Psoas muscle (tissue), 7 donors: ENCODE measurements at regions not wholly inside any gene's neighbourhood (a gene's known extent, or its start where the extent isn't known, plus 50 kb on each side); places are given as distances from the start of the nearest gene placed in this dataset.

Experiments
- ATAC-seq, 4 donors: fragments of 200-7000 bp; cut with Tn5 transposase; one replicate each; pipeline ENCODE4 v1.9.1; 2020; ENCODE audit warnings: moderate library complexity in 3 of 4, mild to moderate bottlenecking in 2 of 4
- DNase-seq, 2 donors: peaks; one replicate each; pipeline ENCODE4 v3.0.0-alpha.2; 2020
- H3K27ac ChIP-seq: fragments of 200-600 bp; one replicate; pipeline ENCODE4 v1.8.0; 2022
- H3K27me3 ChIP-seq, 3 donors: fragments of 200-600 bp in 1 of 3; one replicate each; pipeline versions ENCODE4 v1.6.1 to v1.8.0; 2013 to 2022; ENCODE audit warnings: low read length in 2 of 3, mild to moderate bottlenecking in 2 of 3, moderate library complexity in 1 of 3; ENCODE audit not compliant: insufficient read depth in 3 of 3
- H3K36me3 ChIP-seq, 2 donors: fragments of 200-600 bp in 1 of 2; one replicate each; pipeline versions ENCODE4 v1.6.1 to v1.8.0; 2013 to 2022; ENCODE audit warnings: low read depth in 1 of 2, mild to moderate bottlenecking in 1 of 2, moderate library complexity in 1 of 2; ENCODE audit not compliant: insufficient read depth in 1 of 2
- H3K4me1 ChIP-seq: fragments of 200-600 bp; one replicate; pipeline ENCODE4 v1.8.0; 2022
- H3K4me3 ChIP-seq: fragments of 200-600 bp; one replicate; pipeline ENCODE4 v1.8.0; 2022; ENCODE audit warnings: mild to moderate bottlenecking
- H3K9me3 ChIP-seq: fragments of 200-600 bp; one replicate; pipeline ENCODE4 v1.8.0; 2022
- CTCF ChIP-seq: fragments of 200-600 bp; IDR thresholded peaks from one replicate; pipeline ENCODE4 v1.8.0; 2022; ENCODE audit warnings: antibody characterized with exemption
- WGBS, 3 donors: extraction: QIAGEN DNeasy Blood & Tissue Kit; methylation state at CpG; one replicate each; pipeline versions ENCODE4 v1.1.6 to v1.1.7; 2013; 5-methylcytosine and 5-hydroxymethylcytosine counted together
- intact Hi-C, 2 donors: fragments of 100-400 bp; cut with DNase I; formaldehyde crosslinking; loops; one replicate each; pipeline versions ENCODE4 v1.11.0 to v1.14.2; 2022
- donor health status: healthy with polysubstance abuse.
- donor health status: DM: no; HTN: no; CAD: no; lungs with moderate emphysema.
- donor health status: Bipolar disorder and iron deficiency.
- donor health status: healthy.
- donor health status: DM: yes; HTN: yes; CAD: no.
- donor health status: DM: no; HTN: no; CAD: no.
- donor health status: DM: yes; HTN: yes; CAD: no.

DNA sequence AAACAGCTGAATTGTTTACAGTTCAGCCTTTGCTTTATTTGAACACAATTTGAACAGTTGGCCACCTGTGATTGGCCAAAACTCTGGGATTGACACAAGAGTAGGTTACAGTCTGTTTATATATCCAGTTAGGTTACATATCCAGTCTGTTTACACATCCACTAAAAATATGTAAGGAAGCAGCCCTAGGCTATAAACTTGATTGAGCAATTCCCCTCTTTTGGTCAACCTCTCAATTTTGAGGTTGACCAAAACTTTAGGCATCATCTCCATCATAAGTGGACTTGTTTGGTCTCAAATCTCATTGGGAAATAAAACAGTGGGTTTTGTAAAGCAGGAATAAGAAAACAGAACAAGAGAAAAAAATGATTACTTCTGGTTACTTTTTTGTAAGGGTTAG is 190.8 kb downstream of the SPATA18 start:
- intact Hi-C loops = no loop called here
- ATAC-seq = no peak

GRCh38 chr4:52243367-52243766 is 192.3 kb downstream of the SPATA18 start:
- WGBS, 3 donors = 73 to 90% (median 77%) methylated on average over 5 of the region's 5 CpGs
- no peak for DNase-seq
- Histone ChIP-seq H3K9me3 (no peaks in the 10 kb centered on the region), H3K4me3 (no peak overlapping the region), H3K27me3 (no peaks in the 10 kb centered on the region), H3K36me3 (no peaks in the 10 kb centered on the region), H3K4me1 (no peaks in the 10 kb centered on the region), H3K27ac (no peak overlapping the region)
- TF ChIP-seq CTCF = no peak
- intact Hi-C loops = no loop called here
- no peak for ATAC-seq

More for the DNA sequence above, 190.8 kb downstream of the SPATA18 start:
- TF ChIP-seq CTCF = no peak
- no peaks in the 10 kb centered on the region for H3K36me3 ChIP-seq
- H3K9me3 ChIP-seq = no peaks in the 10 kb centered on the region
- no peaks in the 10 kb centered on the region for H3K27me3 ChIP-seq
- no peak overlapping the region for H3K27ac ChIP-seq
- H3K4me3 ChIP-seq = no peak overlapping the region
- H3K4me1 ChIP-seq = no peaks in the 10 kb centered on the region
- no peak for DNase-seq

DNA sequence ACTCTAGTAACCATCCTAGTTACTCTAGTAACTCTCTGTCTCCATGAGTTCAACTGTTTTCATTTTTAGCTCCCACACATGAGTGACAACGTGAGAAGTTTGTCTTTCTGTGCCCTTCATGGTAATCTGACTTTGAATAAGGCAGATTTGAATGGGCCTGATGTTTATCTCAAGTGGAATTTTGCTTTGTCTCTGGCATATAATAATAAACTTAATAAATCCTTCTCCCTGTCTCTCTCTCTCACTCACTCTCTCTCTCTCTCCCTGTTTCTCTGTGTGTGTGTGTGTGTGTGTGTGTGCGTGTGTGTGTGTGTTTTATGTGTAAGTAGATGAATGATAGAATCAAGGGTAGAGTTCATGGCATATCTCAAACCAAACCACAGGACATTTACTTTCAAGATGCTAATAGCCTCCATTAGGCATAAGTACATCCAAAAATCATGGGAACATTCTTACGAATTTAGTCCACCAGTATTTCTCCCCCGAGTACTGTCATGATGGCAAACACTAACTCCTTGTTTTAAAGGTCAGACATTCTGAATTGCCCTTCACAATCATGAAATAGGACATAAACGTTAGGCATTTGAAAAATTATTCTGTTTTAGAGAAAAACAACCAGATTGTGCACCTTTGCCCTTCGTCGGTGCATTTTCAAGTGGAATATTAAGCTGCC is 193.1 kb downstream of the SPATA18 start:
- H3K4me3 ChIP-seq = no peak overlapping the region
- no peak for TF ChIP-seq CTCF
- no peaks in the 10 kb centered on the region for H3K36me3 ChIP-seq
- H3K9me3 ChIP-seq = no peaks in the 10 kb centered on the region
- H3K27me3 ChIP-seq = no peaks in the 10 kb centered on the region
- H3K27ac ChIP-seq = no peak overlapping the region
- intact Hi-C loops = no loop called here
- ATAC-seq (no peak), DNase-seq (no peak)
- H3K4me1 ChIP-seq = no peaks in the 10 kb centered on the region
- WGBS, 3 donors = 29 to 44% (median 35%) methylated on average over 7 of the region's 7 CpGs

GRCh38 chr4:52244848-52245247 is 193.7 kb downstream of the SPATA18 start:
- 22 to 28% (median 24%) methylated on average over 3 of the region's 3 CpGs for WGBS, 3 donors
- Histone ChIP-seq H3K9me3 (no peaks in the 10 kb centered on the region), H3K36me3 (no peaks in the 10 kb centered on the region), H3K27me3 (no peaks in the 10 kb centered on the region), H3K27ac (no peak overlapping the region), H3K4me3 (no peak overlapping the region), H3K4me1 (peaks cover 3% of the 10 kb centered on the region)
- ATAC-seq (no peak), DNase-seq (no peak)
- no peak for TF ChIP-seq CTCF
- intact Hi-C loops = no loop called here

DNA sequence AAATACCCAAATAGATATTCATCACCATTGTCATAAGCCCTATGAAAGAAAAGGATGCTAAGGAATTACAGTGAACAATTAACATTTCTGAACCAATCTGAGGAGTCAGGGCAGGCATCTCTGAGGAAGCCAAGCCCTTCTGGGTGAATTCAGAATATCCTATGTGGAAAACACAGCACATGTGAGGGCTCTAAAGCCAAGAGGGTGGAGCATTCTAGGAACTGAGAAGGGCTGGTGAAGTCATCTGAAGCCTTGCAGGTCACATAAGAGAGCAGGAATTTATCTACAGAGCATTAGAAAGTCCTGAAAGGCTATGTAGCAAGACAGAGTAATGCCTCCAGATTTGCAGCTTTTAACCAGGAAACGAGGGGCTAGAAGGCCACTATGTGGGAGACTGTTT is 195.7 kb downstream of the SPATA18 start:
- TF ChIP-seq CTCF = no peak
- WGBS, 3 donors = 55 to 71% (median 60%) methylated on average over 1 of the region's 1 CpG
- DNase-seq (no peak), ATAC-seq (no peak)
- no peaks in the 10 kb centered on the region for H3K9me3 ChIP-seq
- H3K4me1 ChIP-seq = peaks cover 8% of the 10 kb centered on the region
- H3K27me3 ChIP-seq = no peaks in the 10 kb centered on the region
- intact Hi-C loops = no loop called here
- H3K4me3 ChIP-seq = no peak overlapping the region
- H3K27ac ChIP-seq = no peak overlapping the region
- no peaks in the 10 kb centered on the region for H3K36me3 ChIP-seq
